Muscle layer of colon (tissue), 2 donors: ENCODE measurements at regions not wholly inside any gene's neighbourhood (a gene's known extent, or its start where the extent isn't known, plus 50 kb on each side); places are given as distances from the start of the nearest gene placed in this dataset.

Experiments used
- H3K27ac ChIP-seq: one replicate; pipeline ENCODE4 v1.7.0; 2013; ENCODE audit warnings: low read depth, mild to moderate bottlenecking, low read length, moderate library complexity
- H3K27me3 ChIP-seq, 2 donors: one replicate each; pipeline ENCODE4 v1.7.0; 2013; ENCODE audit warnings: low read length in 2 of 2, mild to moderate bottlenecking in 2 of 2; ENCODE audit not compliant: insufficient read depth in 2 of 2, control insufficient read depth in 1 of 2
- H3K36me3 ChIP-seq: one replicate; pipeline ENCODE4 v1.7.0; 2013; ENCODE audit warnings: mild to moderate bottlenecking, low read length; ENCODE audit not compliant: insufficient read depth
- H3K4me1 ChIP-seq: one replicate; pipeline ENCODE4 v1.7.0; 2013; ENCODE audit warnings: mild to moderate bottlenecking, low read length; ENCODE audit not compliant: insufficient read depth
- H3K4me3 ChIP-seq, 2 donors: one replicate each; pipeline ENCODE4 v1.7.0; 2013; ENCODE audit warnings: low read length in 2 of 2, low read depth in 1 of 2, mild to moderate bottlenecking in 1 of 2, moderate library complexity in 1 of 2
- H3K9ac ChIP-seq: one replicate; pipeline ENCODE4 v1.7.0; 2013; ENCODE audit warnings: low read length
- H3K9me3 ChIP-seq: one replicate; pipeline ENCODE4 v1.7.0; 2013; ENCODE audit warnings: mild to moderate bottlenecking, low read length
- donor health status: abdominal sarcoma.
- donor health status: Adenocarcinoma of cecum.

- Histone ChIP-seq H3K9ac (no peak overlapping the region), H3K36me3 (no peaks in the 10 kb centered on the region), H3K27me3 (no peaks in the 10 kb centered on the region), H3K4me3 (no peak overlapping the region), H3K9me3 (no peaks in the 10 kb centered on the region), H3K4me1 (no peaks in the 10 kb centered on the region), H3K27ac (no peak overlapping the region)
These were observed 130.4 kb downstream of the CHST1 start for GRCh38 chr11:45535033-45535432.

GRCh38 chr11:45534132-45534531, 131.3 kb downstream of the CHST1 start:
- Histone ChIP-seq H3K9ac (no peak overlapping the region), H3K4me1 (no peaks in the 10 kb centered on the region), H3K9me3 (no peaks in the 10 kb centered on the region), H3K27ac (no peak overlapping the region), H3K36me3 (no peaks in the 10 kb centered on the region), H3K4me3 (no peak overlapping the region), H3K27me3 (no peaks in the 10 kb centered on the region)

- H3K9me3 ChIP-seq = no peaks in the 10 kb centered on the region
- H3K4me3 ChIP-seq = no peak overlapping the region
- H3K27me3 ChIP-seq = no peaks in the 10 kb centered on the region
- H3K27ac ChIP-seq = no peak overlapping the region
- H3K4me1 ChIP-seq = no peaks in the 10 kb centered on the region
- H3K36me3 ChIP-seq = no peaks in the 10 kb centered on the region
- no peak overlapping the region for H3K9ac ChIP-seq
These were observed 132.9 kb downstream of the CHST1 start for GRCh38 chr11:45532546-45532945.

GRCh38 chr11:45530776-45531175, 134.6 kb downstream of the CHST1 start:
- Histone ChIP-seq H3K27ac (no peak overlapping the region), H3K4me3 (no peak overlapping the region), H3K36me3 (no peaks in the 10 kb centered on the region), H3K4me1 (no peaks in the 10 kb centered on the region), H3K9ac (no peak overlapping the region), H3K9me3 (no peaks in the 10 kb centered on the region), H3K27me3 (no peaks in the 10 kb centered on the region)

- H3K27me3 ChIP-seq = no peaks in the 10 kb centered on the region
- no peaks in the 10 kb centered on the region for H3K4me1 ChIP-seq
- H3K27ac ChIP-seq = no peak overlapping the region
- H3K9ac ChIP-seq = no peak overlapping the region
- H3K36me3 ChIP-seq = no peaks in the 10 kb centered on the region
- no peak overlapping the region for H3K4me3 ChIP-seq
- no peaks in the 10 kb centered on the region for H3K9me3 ChIP-seq
These were observed 135.3 kb downstream of the CHST1 start for GRCh38 chr11:45530111-45530510.

DNA sequence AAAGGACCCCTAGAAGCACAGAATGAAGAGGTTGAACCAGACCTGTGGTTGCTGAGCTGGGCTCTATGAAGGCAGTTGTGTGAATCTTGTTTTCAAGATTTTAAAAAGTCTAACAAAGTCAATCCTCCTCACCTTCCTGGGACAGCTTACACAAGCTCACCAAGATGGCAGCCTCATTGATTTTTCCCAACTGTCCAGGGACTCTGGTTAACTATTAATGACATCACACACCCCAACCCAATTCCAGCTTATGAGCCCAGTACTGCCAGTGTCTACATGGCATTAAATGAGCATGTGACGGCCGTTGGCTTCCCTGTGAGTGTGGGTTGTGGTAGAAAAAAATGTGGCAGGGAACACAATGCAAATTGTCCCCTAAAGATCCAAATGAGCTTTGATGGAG, 137.0 kb downstream of the CHST1 start:
- Histone ChIP-seq H3K4me1 (no peaks in the 10 kb centered on the region), H3K4me3 (no peak overlapping the region), H3K27me3 (no peaks in the 10 kb centered on the region), H3K9ac (no peak overlapping the region), H3K9me3 (no peaks in the 10 kb centered on the region), H3K36me3 (no peaks in the 10 kb centered on the region), H3K27ac (no peak overlapping the region)

DNA sequence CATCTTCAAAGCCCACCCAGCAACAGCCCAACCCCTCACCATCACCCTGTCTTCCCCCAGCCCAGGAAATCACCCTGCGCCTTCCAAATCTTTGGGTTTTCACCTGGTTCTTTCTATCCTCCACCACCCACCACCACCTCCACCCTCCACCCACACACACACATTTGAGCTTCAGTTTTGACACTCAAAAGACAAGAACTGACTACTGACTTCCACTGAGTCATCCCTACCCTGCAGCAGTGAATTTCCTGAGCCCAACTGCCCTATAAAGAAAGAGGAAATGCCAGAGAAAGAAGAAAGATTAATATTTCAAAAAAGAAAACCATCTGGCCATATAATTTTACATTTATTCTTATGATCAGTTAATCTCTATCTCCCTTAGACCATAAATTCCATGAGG, 137.5 kb downstream of the CHST1 start:
- no peak overlapping the region for H3K4me3 ChIP-seq

DNA sequence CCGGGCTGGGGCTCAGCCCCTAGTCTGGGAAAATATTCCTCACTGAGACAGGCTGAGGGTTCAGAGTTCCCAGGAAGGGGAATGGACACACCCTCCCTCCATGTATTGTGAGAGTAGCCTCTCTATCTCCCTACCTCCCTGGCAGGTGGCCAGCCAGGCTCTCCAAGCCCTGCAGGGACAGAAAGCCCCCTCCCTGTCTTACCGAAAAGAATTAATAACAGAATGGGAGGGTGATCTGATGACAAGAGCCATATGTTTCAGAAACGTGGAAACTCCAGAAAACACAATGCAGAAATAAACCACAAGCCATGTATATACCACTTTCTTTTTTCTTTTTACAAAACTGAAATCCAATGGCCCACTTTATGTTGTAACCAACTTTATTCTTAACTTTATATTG, 140.0 kb downstream of the CHST1 start:
- Histone ChIP-seq H3K27ac (no peak overlapping the region), H3K36me3 (no peaks in the 10 kb centered on the region), H3K4me1 (no peaks in the 10 kb centered on the region), H3K4me3 (no peak overlapping the region), H3K27me3 (no peaks in the 10 kb centered on the region), H3K9me3 (no peaks in the 10 kb centered on the region), H3K9ac (no peak overlapping the region)

More for the DNA sequence above, 137.5 kb downstream of the CHST1 start:
- H3K9ac ChIP-seq = no peak overlapping the region
- H3K9me3 ChIP-seq = no peaks in the 10 kb centered on the region
- H3K36me3 ChIP-seq = no peaks in the 10 kb centered on the region
- no peaks in the 10 kb centered on the region for H3K4me1 ChIP-seq
- no peak overlapping the region for H3K27ac ChIP-seq
- H3K27me3 ChIP-seq = no peaks in the 10 kb centered on the region

DNA sequence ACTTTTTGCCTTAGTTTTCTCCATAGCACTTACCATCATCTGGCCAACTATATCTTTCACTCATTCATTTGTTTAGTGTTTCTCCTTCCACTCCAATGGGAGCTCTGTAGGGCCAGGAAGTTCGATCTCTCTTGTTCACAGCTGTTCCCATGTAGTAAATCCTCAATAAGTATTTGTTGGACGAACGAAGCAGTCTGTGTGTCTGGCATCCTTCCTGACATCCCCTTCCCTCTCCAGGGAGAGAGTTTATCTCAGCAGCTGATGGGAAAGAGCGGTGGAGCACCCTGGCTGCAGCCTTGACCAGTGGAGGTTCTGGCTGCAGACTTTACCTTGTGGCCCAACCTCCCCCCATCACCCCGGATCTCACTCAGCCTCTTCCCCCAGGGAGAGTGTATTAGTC, 141.7 kb downstream of the CHST1 start:
- no peak overlapping the region for H3K4me3 ChIP-seq
- no peak overlapping the region for H3K9ac ChIP-seq
- H3K27ac ChIP-seq = no peak overlapping the region
- no peaks in the 10 kb centered on the region for H3K27me3 ChIP-seq
- no peaks in the 10 kb centered on the region for H3K4me1 ChIP-seq
- H3K9me3 ChIP-seq = no peaks in the 10 kb centered on the region
- no peaks in the 10 kb centered on the region for H3K36me3 ChIP-seq

DNA sequence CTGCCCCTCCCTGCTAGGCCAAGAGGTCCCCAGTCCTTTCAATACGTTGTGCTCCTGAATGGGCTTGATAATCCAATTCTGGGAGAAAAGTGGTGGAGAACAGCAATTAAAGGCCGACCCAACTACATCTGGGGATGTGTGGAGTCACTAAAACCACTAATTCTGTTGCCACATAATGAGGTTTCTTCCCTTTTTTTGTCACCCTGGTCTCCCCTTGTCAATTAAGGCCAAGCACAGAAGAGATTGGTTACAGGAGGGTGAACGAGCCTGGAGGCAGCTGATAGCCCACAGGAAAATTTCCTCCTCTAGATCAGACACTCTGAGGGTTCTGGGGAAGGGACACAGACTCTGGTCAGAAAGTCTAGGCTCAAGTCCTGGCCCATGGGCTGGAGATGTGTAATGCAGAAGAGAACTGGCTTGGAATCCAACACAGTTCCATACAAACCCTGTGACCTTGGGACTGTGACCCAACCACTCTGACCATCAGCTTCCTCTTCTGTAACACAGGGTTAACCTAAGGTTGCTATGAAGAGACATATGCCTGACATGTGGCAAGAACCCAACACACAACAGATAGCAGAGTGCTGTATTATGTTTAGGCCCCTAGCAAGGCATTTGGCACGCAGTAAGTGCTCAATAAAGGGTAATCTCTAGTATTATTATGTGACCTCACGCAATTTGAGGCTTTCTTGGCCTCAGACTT, 146.4 kb downstream of the CHST1 start:
- H3K27me3 ChIP-seq = no peaks in the 10 kb centered on the region
- no peaks in the 10 kb centered on the region for H3K36me3 ChIP-seq
- H3K27ac ChIP-seq = no peak overlapping the region
- no peak overlapping the region for H3K4me3 ChIP-seq
- H3K9me3 ChIP-seq = no peaks in the 10 kb centered on the region
- no peaks in the 10 kb centered on the region for H3K4me1 ChIP-seq
- H3K9ac ChIP-seq = no peak overlapping the region

GRCh38 chr11:45518141-45518832, 147.1 kb downstream of the CHST1 start:
- H3K9ac ChIP-seq = no peak overlapping the region
- no peaks in the 10 kb centered on the region for H3K27me3 ChIP-seq
- H3K4me1 ChIP-seq = no peaks in the 10 kb centered on the region
- H3K4me3 ChIP-seq = no peak overlapping the region
- no peak overlapping the region for H3K27ac ChIP-seq
- no peaks in the 10 kb centered on the region for H3K36me3 ChIP-seq
- no peaks in the 10 kb centered on the region for H3K9me3 ChIP-seq
